Activated B cell treated with CpG ODN at 0.5 μM for 24 hours (primary cell): ENCODE measurements at regions not wholly inside any gene's neighbourhood (a gene's known extent, or its start where the extent isn't known, plus 50 kb on each side); places are given as distances from the start of the nearest gene placed in this dataset.

ENCODE experiments used
- ATAC-seq: fragments of 200-7000 bp; cut with Tn5 transposase; one replicate; pipeline ENCODE4 v1.10.0; 2021; ENCODE audit warnings: low read depth, mild to moderate bottlenecking, moderate library complexity
- CTCF ChIA-PET: fragments of 350-600 bp; sonication (Branson Sonifier 250); formaldehyde crosslinking; loops from one replicate; lab custom pipeline; 2021; ENCODE audit warnings: antibody characterized with exemption; lab: Charles Lee
- POLR2A ChIA-PET: fragments of 350-600 bp; sonication (Branson Sonifier 250); formaldehyde crosslinking; loops from one replicate; lab custom pipeline; 2021; ENCODE audit warnings: antibody characterized with exemption; lab: Charles Lee
- DNase-seq: peaks from one replicate; pipeline ENCODE4 v3.0.0; 2022
- H3K27ac Mint-ChIP-seq: one replicate; pipeline ENCODE4 v1.8.0; 2020; ENCODE audit warnings: mixed read lengths
- H3K27me3 Mint-ChIP-seq: one replicate; pipeline ENCODE4 v1.8.0; 2021; ENCODE audit warnings: mixed read lengths
- H3K36me3 Mint-ChIP-seq: one replicate; pipeline ENCODE4 v1.8.0; 2021; ENCODE audit warnings: low read depth, mixed read lengths
- H3K4me1 Mint-ChIP-seq: one replicate; pipeline ENCODE4 v1.8.0; 2021; ENCODE audit warnings: mixed read lengths
- H3K4me3 Mint-ChIP-seq: one replicate; pipeline ENCODE4 v1.8.0; 2020; ENCODE audit warnings: mild to moderate bottlenecking, mixed read lengths
- H3K9me3 Mint-ChIP-seq: one replicate; pipeline ENCODE4 v1.8.0; 2020; ENCODE audit warnings: mixed read lengths
- CTCF ChIP-seq: fragments of 200-600 bp; IDR thresholded peaks from one replicate; pipeline ENCODE4 v1.8.0; 2022; ENCODE audit warnings: antibody characterized with exemption, mild to moderate bottlenecking
- intact Hi-C: fragments of 100-400 bp; cut with micrococcal nuclease; formaldehyde crosslinking; loops from one replicate; pipeline ENCODE4 v1.15.1; 2024

- H3K27me3 Mint-ChIP-seq, result no peaks in the 10 kb centered on the region
- no peak for TF ChIP-seq CTCF
- H3K27ac Mint-ChIP-seq, result no peak overlapping the region
- POLR2A ChIA-PET, result no interaction called here
- ATAC-seq (no peak), DNase-seq (no peak)
- H3K9me3 Mint-ChIP-seq, result no peaks in the 10 kb centered on the region
- no peak overlapping the region for H3K4me3 Mint-ChIP-seq
- intact Hi-C loops, result no loop called here
- no peaks in the 10 kb centered on the region for H3K36me3 Mint-ChIP-seq
- H3K4me1 Mint-ChIP-seq, result no peaks in the 10 kb centered on the region
- CTCF ChIA-PET, result no interaction called here
Measured at GRCh38 chr2:116580209-116580608, 1234.3 kb upstream of the DDX18 start.

- no peak overlapping the region for H3K27ac Mint-ChIP-seq
- peaks cover 6% of the 10 kb centered on the region for H3K9me3 Mint-ChIP-seq
- POLR2A ChIA-PET, result no interaction called here
- H3K4me1 Mint-ChIP-seq, result no peaks in the 10 kb centered on the region
- no peak for TF ChIP-seq CTCF
- H3K4me3 Mint-ChIP-seq, result no peak overlapping the region
- ATAC-seq (no peak), DNase-seq (no peak)
- intact Hi-C loops, result no loop called here
- H3K27me3 Mint-ChIP-seq, result no peaks in the 10 kb centered on the region
- CTCF ChIA-PET, result no interaction called here
- H3K36me3 Mint-ChIP-seq, result no peaks in the 10 kb centered on the region
Measured at GRCh38 chr2:116582850-116583249, 1231.6 kb upstream of the DDX18 start.

GRCh38 chr2:116585669-116586327 is 1228.7 kb upstream of the DDX18 start:
- POLR2A ChIA-PET, result no interaction called here
- DNase-seq, result no peak
- no peak overlapping the region for H3K27ac Mint-ChIP-seq
- no peaks in the 10 kb centered on the region for H3K27me3 Mint-ChIP-seq
- no peaks in the 10 kb centered on the region for H3K4me1 Mint-ChIP-seq
- H3K9me3 Mint-ChIP-seq, result peaks cover 12% of the 10 kb centered on the region
- CTCF ChIA-PET, result no interaction called here
- no peak overlapping the region for H3K4me3 Mint-ChIP-seq
- intact Hi-C loops, result no loop called here
- ATAC-seq, result no peak
- no peak for TF ChIP-seq CTCF
- H3K36me3 Mint-ChIP-seq, result no peaks in the 10 kb centered on the region

GRCh38 chr2:116586328-116586689 is 1228.2 kb upstream of the DDX18 start:
- POLR2A ChIA-PET, result no interaction called here
- peaks cover 12% of the 10 kb centered on the region for H3K9me3 Mint-ChIP-seq
- ATAC-seq, result no peak

More at GRCh38 chr2:116586328-116586689, 1228.2 kb upstream of the DDX18 start:
- H3K4me3 Mint-ChIP-seq, result no peak overlapping the region
- no peaks in the 10 kb centered on the region for H3K36me3 Mint-ChIP-seq
- CTCF ChIA-PET, result no interaction called here
- H3K27ac Mint-ChIP-seq, result no peak overlapping the region
- intact Hi-C loops, result no loop called here
- no peak for DNase-seq
- H3K4me1 Mint-ChIP-seq, result no peaks in the 10 kb centered on the region
- no peaks in the 10 kb centered on the region for H3K27me3 Mint-ChIP-seq
- TF ChIP-seq CTCF, result no peak
